K562 (cell line): ENCODE measurements at regions not wholly inside any gene's neighbourhood (a gene's known extent, or its start where the extent isn't known, plus 50 kb on each side); places are given as distances from the start of the nearest gene placed in this dataset.

Experiments used
- ATAC-seq: fragments of 200-7000 bp; cut with Tn5 transposase; 3 replicates; pipeline ENCODE4 v1.9.1; 2020; ENCODE audit warnings: moderate library complexity
- BruUV-seq: library from RNA; stranded (reverse); fragments of 400-500 nt; replicated peaks from 2 replicates; lab custom pipeline; 2021; lab: Mats Ljungman, UMichigan
- CTCF ChIA-PET: fragments of 300-600 bp; formaldehyde crosslinking; extraction: SDS; loops from one replicate; lab custom pipeline; 2021; ENCODE audit warnings: low intra/inter-chr PET ratio; lab: Yijun Ruan, JAX
- POLR2A ChIA-PET: fragments of 300-600, 350-650 bp; sonication (Branson Sonifier 250); formaldehyde crosslinking; extraction: SDS; loops from one replicate; lab custom pipeline; 2021; ENCODE audit warnings: antibody characterized with exemption, inconsistent platforms; lab: Yijun Ruan, JAX
- DNase-seq, 4 experiments: peaks; one replicate each; pipeline versions ENCODE4 v3.0.0 to v3.0.0-alpha.2; 2011 to 2018; ENCODE audit warnings: low spot score in 3 of 4, mixed read lengths in 3 of 4; ENCODE audit errors: extremely low read depth in 1 of 4
- FAIRE-seq: peaks from 2 replicates; lab custom pipeline; 2011; peaks lifted over from hg19 to GRCh38; lab: Jason Lieb, UNC
- H2AFZ ChIP-seq: 2 replicates; pipeline ENCODE4 v1.6.0; 2011; ENCODE audit warnings: low read depth, low read length, control low read depth, inconsistent platforms
- H3K27ac ChIP-seq: fragments of 200-600 bp; 3 replicates; pipeline ENCODE4 v1.8.0; 2011; ENCODE audit warnings: low read depth, mild to moderate bottlenecking, control low read depth, inconsistent platforms, low read length, moderate library complexity, mixed read lengths; ENCODE audit errors: extremely low read depth
- H3K27me3 ChIP-seq, 2 experiments: fragments of 300-600 bp in 1 of 2; 2 replicates in 1 of 2; 3 replicates in 1 of 2; pipeline versions ENCODE4 v1.6.0 to v1.8.0; 2011; ENCODE audit warnings: inconsistent platforms in 2 of 2, low read length in 2 of 2, mild to moderate bottlenecking in 1 of 2, mixed read lengths in 1 of 2, moderate library complexity in 1 of 2; ENCODE audit not compliant: control insufficient read depth in 2 of 2, insufficient read depth in 2 of 2
- H3K36me3 ChIP-seq: fragments of 300-600 bp; 3 replicates; pipeline ENCODE4 v1.8.0; 2011; ENCODE audit warnings: mild to moderate bottlenecking, low read length, inconsistent platforms; ENCODE audit not compliant: control insufficient read depth, insufficient read depth
- H3K4me1 ChIP-seq, 2 experiments: fragments of 200-600 bp in 1 of 2; replicated peaks in 1 of 2; 2 replicates in 1 of 2; 3 replicates in 1 of 2; pipeline versions ENCODE4 v1.5.1 to v1.8.0; 2011; ENCODE audit warnings: inconsistent platforms in 2 of 2, low read length in 2 of 2, mild to moderate bottlenecking in 1 of 2, mixed read lengths in 1 of 2, moderate library complexity in 1 of 2; ENCODE audit not compliant: control insufficient read depth in 2 of 2, insufficient read depth in 2 of 2
- H3K4me2 ChIP-seq: 2 replicates; pipeline ENCODE4 v1.6.1; 2011; ENCODE audit warnings: low read length, control low read depth, inconsistent platforms, mixed read lengths; ENCODE audit not compliant: insufficient read depth
- H3K4me3 ChIP-seq: fragments of 200-600 bp; sonication (generic), shearing (Covaris generic); 2 replicates; pipeline ENCODE4 v1.5.1; 2016; ENCODE audit warnings: control low read depth, inconsistent platforms
- H3K79me2 ChIP-seq: fragments of 200-600 bp; 3 replicates; pipeline ENCODE4 v1.8.0; 2011; ENCODE audit warnings: low read length, inconsistent platforms; ENCODE audit not compliant: control insufficient read depth, insufficient read depth
- H3K9ac ChIP-seq, 2 experiments: 2 replicates each; pipeline versions ENCODE4 v1.6.0 to v1.6.1; 2011; ENCODE audit warnings: low read depth in 2 of 2, low read length in 2 of 2, control low read depth in 1 of 2, inconsistent platforms in 1 of 2, mild to moderate bottlenecking in 1 of 2, mixed read lengths in 1 of 2; ENCODE audit not compliant: insufficient read depth in 1 of 2
- H3K9me1 ChIP-seq: one replicate; pipeline ENCODE4 v1.6.0; 2011; ENCODE audit warnings: inconsistent platforms, mild to moderate bottlenecking, low read length, moderate library complexity; ENCODE audit not compliant: control insufficient read depth, insufficient read depth
- H3K9me3 ChIP-seq: replicated peaks from 2 replicates; pipeline ENCODE4 v1.5.1; 2011; ENCODE audit warnings: low read depth, low read length, inconsistent platforms; ENCODE audit not compliant: control insufficient read depth, insufficient read depth
- H4K20me1 ChIP-seq: replicated peaks from 2 replicates; pipeline ENCODE4 v1.6.1; 2011; ENCODE audit warnings: low read length, inconsistent platforms, mixed read lengths; ENCODE audit not compliant: control insufficient read depth, insufficient read depth
- ATF3 ChIP-seq, 2 experiments: fragments of 450-650 bp in 1 of 2; sonication (generic) in 1 of 2; formaldehyde crosslinking in 1 of 2; IDR thresholded peaks in 1 of 2; conservative IDR thresholded peaks in 1 of 2; 2 replicates each; pipeline versions ENCODE4 v1.6.1 to v1.8.1; 2016 to 2023; ENCODE audit warnings: mild to moderate bottlenecking in 2 of 2, moderate library complexity in 2 of 2, inconsistent platforms in 1 of 2, missing genetic modification reagents in 1 of 2
- ATF6 ChIP-seq: sonication (generic); formaldehyde crosslinking; IDR thresholded peaks from 2 replicates; pipeline ENCODE4 v1.4.0; 2020; ENCODE audit warnings: mild to moderate bottlenecking, missing genetic modification reagents
- C11orf30 ChIP-seq: fragments of 450-650 bp; IDR thresholded peaks from 2 replicates; pipeline ENCODE4 v1.6.1; 2016; ENCODE audit warnings: low read depth, mild to moderate bottlenecking
- CBX8 ChIP-seq: fragments of 200-600 bp; sonication (generic); IDR thresholded peaks from 2 replicates; pipeline ENCODE4 v1.6.1; 2012; ENCODE audit warnings: borderline replicate concordance, mixed run types, low read depth, mild to moderate bottlenecking, moderate library complexity, mixed read lengths, low read length, control low read depth, inconsistent platforms; ENCODE audit not compliant: poor library complexity, severe bottlenecking; ENCODE audit errors: extremely low read depth
- DACH1 ChIP-seq: fragments of 450-650 bp; IDR thresholded peaks from 2 replicates; pipeline ENCODE4 v1.6.1; 2018; ENCODE audit not compliant: partially characterized antibody
- DMBX1 ChIP-seq: fragments of 250-450 bp; sonication (Bioruptor Pico); IDR thresholded peaks from 2 replicates; pipeline ENCODE4 v1.8.0; 2022; ENCODE audit warnings: inconsistent platforms, mild to moderate bottlenecking, moderate library complexity, borderline replicate concordance
- FOSL1 ChIP-seq: fragments of 200-800 bp; sonication (Bioruptor generic); conservative IDR thresholded peaks from 2 replicates; pipeline ENCODE4 v1.6.1; 2016; ENCODE audit warnings: missing genetic modification characterization, missing compliant biosample characterization
- MAFG ChIP-seq: fragments of 450-650 bp; conservative IDR thresholded peaks from 2 replicates; pipeline ENCODE4 v1.6.1; 2016; ENCODE audit warnings: missing genetic modification characterization, missing compliant biosample characterization
- NCOA2 ChIP-seq, 2 experiments: fragments of 450-650 bp; IDR thresholded peaks; 2 replicates each; pipeline ENCODE4 v1.6.1; 2018; ENCODE audit warnings: mild to moderate bottlenecking in 2 of 2, moderate library complexity in 1 of 2; ENCODE audit not compliant: partially characterized antibody in 2 of 2
- NCOR1 ChIP-seq: fragments of 450-650 bp; IDR thresholded peaks from 2 replicates; pipeline ENCODE4 v1.6.1; 2016; ENCODE audit warnings: mild to moderate bottlenecking, moderate library complexity
- NR1H2 ChIP-seq: sonication (generic); formaldehyde crosslinking; IDR thresholded peaks from 2 replicates; pipeline ENCODE4 v1.4.0; 2020; ENCODE audit warnings: mild to moderate bottlenecking, missing genetic modification reagents
- NUFIP1 ChIP-seq: fragments of 450-650 bp; IDR thresholded peaks from 2 replicates; pipeline ENCODE4 v1.6.1; 2018; ENCODE audit not compliant: partially characterized antibody
- SRSF7 ChIP-seq: fragments of 200-400 bp; formaldehyde crosslinking; optimal IDR thresholded peaks from 2 replicates; pipeline ENCODE3; 2017; ENCODE audit warnings: mild to moderate bottlenecking, low read depth, low read length
- TAF7 ChIP-seq: fragments of 450-650 bp; IDR thresholded peaks from 2 replicates; pipeline ENCODE4 v1.6.1; 2016; ENCODE audit warnings: missing genetic modification characterization, missing compliant biosample characterization
- TRIM28 ChIP-seq: fragments of 450-650 bp; IDR thresholded peaks from 2 replicates; pipeline ENCODE4 v1.6.1; 2017
- ZC3H11A ChIP-seq: IDR thresholded peaks from 2 replicates; pipeline ENCODE4 v1.6.1; 2012; ENCODE audit warnings: low read depth, low read length, improper control_type of control experiment
- ZNF143 ChIP-seq: sonication (generic); formaldehyde crosslinking; IDR thresholded peaks from 2 replicates; pipeline ENCODE4 v1.9.0; 2022; ENCODE audit warnings: mild to moderate bottlenecking, missing genetic modification reagents
- ZNF280B ChIP-seq: fragments of 250-450 bp; sonication (Bioruptor Pico); IDR thresholded peaks from 2 replicates; pipeline ENCODE4 v1.5.1; 2021; ENCODE audit warnings: mild to moderate bottlenecking
- ZNF444 ChIP-seq: fragments of 250-450 bp; sonication (Bioruptor Pico); IDR thresholded peaks from 2 replicates; pipeline ENCODE4 v1.4.0; 2020; ENCODE audit warnings: mild to moderate bottlenecking, moderate library complexity
- ZNF764 ChIP-seq: fragments of 250-450 bp; sonication (Bioruptor Pico); IDR thresholded peaks from 2 replicates; pipeline ENCODE4 v1.4.0; 2020; ENCODE audit warnings: low read depth, mild to moderate bottlenecking, moderate library complexity
- WGBS: fragments of 100-300 bp; shearing (Covaris generic); methylation state at CpG from one replicate; pipeline ENCODE4 v1.1.6; 2016; ENCODE audit warnings: low coverage, mixed read lengths; ENCODE audit not compliant: insufficient coverage; ENCODE audit errors: missing lambda C conversion rate; 5-methylcytosine and 5-hydroxymethylcytosine counted together
- in situ Hi-C: fragments of 300-500 bp; cut with MboI; formaldehyde crosslinking; loops from 4 replicates; pipeline ENCODE4 v1.15.0; 2018; ENCODE audit warnings: inconsistent platforms, mixed read lengths
- intact Hi-C: fragments of 100-400 bp; cut with micrococcal nuclease; formaldehyde crosslinking; loops from 2 replicates; pipeline ENCODE4 v1.14.2; 2022

GRCh38 chr15:87755226-87755625 is 501.3 kb downstream of the NTRK3 start:
- ATAC-seq (no peak), FAIRE-seq (no peak), DNase-seq (no peak)
- Histone ChIP-seq H3K27me3 (no peaks in the 10 kb centered on the region), H3K9me3 (no peaks in the 10 kb centered on the region), H3K79me2 (no peaks in the 10 kb centered on the region), H3K4me3 (no peak overlapping the region), H3K9me1 (no peaks in the 10 kb centered on the region), H3K4me2 (no peak overlapping the region), H4K20me1 (no peaks in the 10 kb centered on the region), H3K4me1 (peaks cover 3 to 18% of the 10 kb centered on the region in 2 experiments; a peak in 3 of 5 replicates), H3K9ac (0 out of 4 replicates have a peak overlapping the region, but pooled peaks of 1 of the 2 experiments have one; percentile 61), H3K27ac (no peak overlapping the region), H3K36me3 (no peaks in the 10 kb centered on the region)
- intact Hi-C loops (no loop called here), in situ Hi-C loops (no loop called here)
- 51% methylated on average over 4 of the region's 4 CpGs for WGBS
- POLR2A ChIA-PET, result no interaction called here
- no TSS peak for BruUV-seq
- CTCF ChIA-PET, result no interaction called here
- TF ChIP-seq FOSL1 (tag) (peak; percentile 37; the same call in 1 of the 2 replicates), ATF6 (CRISPR knock-in tag) (no peak), DACH1 (no peak), DMBX1 (CRISPR knock-in tag) (no peak), C11orf30 (peak; percentile 44; the same call in 1 of the 2 replicates), ZNF280B (no peak), ZNF764 (CRISPR knock-in tag) (no peak), SRSF7 (no peak), ZNF444 (no peak), TRIM28 (no peak), NCOR1 (no peak), NCOA2 (IDR thresholded peaks at IDR 0.05; ENCODE audit: partially characterized antibody in 2 of 2) (no peak), ZC3H11A (no peak), ATF3 (IDR thresholded peaks at IDR 0.05) (peak; percentile 24; the same call in 1 of the 2 replicates), ATF3 (CRISPR knock-in tag; conservative IDR thresholded peaks at IDR 0.05) (no peak), CBX8 (no peak), NR1H2 (no peak), MAFG (tag) (0 out of 2 replicates have a peak, but pooled peaks have one; percentile 25), ZNF143 (CRISPR knock-in tag) (no peak), TAF7 (no peak), NUFIP1 (no peak)
- TF ChIP-seq, all 486 proteins: peak for 4
- H2AFZ ChIP-seq, result no peak overlapping the region
